HG02885 (cell line): ENCODE measurements at regions not wholly inside any gene's neighbourhood (a gene's known extent, or its start where the extent isn't known, plus 50 kb on each side); places are given as distances from the start of the nearest gene placed in this dataset.
A peak's percentile ranks its signal among the peaks of the same experiment; 100 is the strongest.

Source experiments
- ATAC-seq: cut with Tn5 transposase; IDR thresholded peaks from one replicate; pipeline ENCODE4 v1.9.1; 2021; ENCODE audit warnings: mild to moderate bottlenecking; ENCODE audit not compliant: unreplicated experiment, poor library complexity

GRCh38 chr10:10364902-10365301 lies 652.8 kb upstream of the CELF2 start:
- ATAC-seq: no peak

GRCh38 chr10:10365676-10366075 lies 652.0 kb upstream of the CELF2 start:
- no peak for ATAC-seq

GRCh38 chr10:10366836-10367235 lies 650.8 kb upstream of the CELF2 start:
- no peak for ATAC-seq

GRCh38 chr10:10367264-10367663 lies 650.4 kb upstream of the CELF2 start:
- no peak for ATAC-seq

GRCh38 chr10:10368951-10369576 lies 648.6 kb upstream of the CELF2 start:
- ATAC-seq: no peak

- ATAC-seq: no peak
These were observed 631.8 kb upstream of the CELF2 start for GRCh38 chr10:10385831-10386230.

GRCh38 chr10:10389182-10389581 lies 628.5 kb upstream of the CELF2 start:
- no peak for ATAC-seq

- ATAC-seq: no peak
These were observed 625.2 kb upstream of the CELF2 start for GRCh38 chr10:10392511-10392910.

- no peak for ATAC-seq
These were observed 622.6 kb upstream of the CELF2 start for GRCh38 chr10:10394933-10395658.

- no peak for ATAC-seq
These were observed 621.1 kb upstream of the CELF2 start for GRCh38 chr10:10396601-10397000.

GRCh38 chr10:10397906-10398305 lies 619.8 kb upstream of the CELF2 start:
- no peak for ATAC-seq

GRCh38 chr10:10403762-10404161 lies 613.9 kb upstream of the CELF2 start:
- no peak for ATAC-seq

GRCh38 chr10:10417671-10418070 lies 600.0 kb upstream of the CELF2 start:
- ATAC-seq: no peak

GRCh38 chr10:10418387-10418786 lies 599.3 kb upstream of the CELF2 start:
- peak; percentile 99 for ATAC-seq

GRCh38 chr10:10421071-10421470 lies 596.6 kb upstream of the CELF2 start:
- no peak for ATAC-seq

GRCh38 chr10:10431422-10432066 lies 586.1 kb upstream of the CELF2 start:
- no peak for ATAC-seq

GRCh38 chr10:10432296-10433035 lies 585.2 kb upstream of the CELF2 start:
- ATAC-seq: no peak

- no peak for ATAC-seq
These were observed 583.4 kb upstream of the CELF2 start for GRCh38 chr10:10434312-10434711.

- ATAC-seq: no peak
These were observed 579.8 kb upstream of the CELF2 start for GRCh38 chr10:10437886-10438285.

GRCh38 chr10:10438335-10439100 lies 579.2 kb upstream of the CELF2 start:
- no peak for ATAC-seq
